ENCODE measurements at regions not wholly inside any gene's neighbourhood (a gene's known extent, or its start where the extent isn't known, plus 50 kb on each side); places are given as distances from the start of the nearest gene placed in this dataset.

DNA sequence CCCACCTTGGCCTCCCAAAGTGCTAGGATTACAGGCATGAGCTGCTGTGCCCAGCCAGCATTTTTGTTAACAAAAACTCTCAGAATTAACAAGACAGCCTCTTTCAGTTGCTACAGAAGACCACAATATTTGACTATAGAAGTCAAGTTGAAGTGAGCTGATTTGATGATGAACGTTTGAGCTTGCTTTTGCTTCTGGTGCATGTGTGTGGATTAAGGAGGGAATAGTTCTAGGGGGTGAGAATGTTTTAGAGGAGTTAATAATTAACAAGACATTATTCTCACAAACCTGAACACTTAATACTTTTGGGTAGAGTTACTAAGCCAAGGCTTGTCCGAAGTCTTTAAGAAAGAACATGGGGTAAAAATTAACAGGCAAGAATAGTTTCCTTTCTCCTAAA is 191.6 kb downstream of the TENT4A start:
- Histone ChIP-seq H3K9me3 (replicated peaks; ENCODE audit: low read length) (no peaks in the 10 kb centered on the region), H3K9ac (ENCODE audit: low read depth, low read length) (no peak overlapping the region), H3K27me3 (ENCODE audit: control insufficient read depth, insufficient read depth, low read length) (no peaks in the 10 kb centered on the region), H3K4me2 (ENCODE audit: low read length) (no peak overlapping the region), H3K4me3 (ENCODE audit: low read length) (no peak overlapping the region), H3K36me3 (ENCODE audit: insufficient read depth, low read length) (no peaks in the 10 kb centered on the region), H3K4me1 (ENCODE audit: control insufficient read depth, insufficient read depth, low read length) (no peaks in the 10 kb centered on the region)

DNA sequence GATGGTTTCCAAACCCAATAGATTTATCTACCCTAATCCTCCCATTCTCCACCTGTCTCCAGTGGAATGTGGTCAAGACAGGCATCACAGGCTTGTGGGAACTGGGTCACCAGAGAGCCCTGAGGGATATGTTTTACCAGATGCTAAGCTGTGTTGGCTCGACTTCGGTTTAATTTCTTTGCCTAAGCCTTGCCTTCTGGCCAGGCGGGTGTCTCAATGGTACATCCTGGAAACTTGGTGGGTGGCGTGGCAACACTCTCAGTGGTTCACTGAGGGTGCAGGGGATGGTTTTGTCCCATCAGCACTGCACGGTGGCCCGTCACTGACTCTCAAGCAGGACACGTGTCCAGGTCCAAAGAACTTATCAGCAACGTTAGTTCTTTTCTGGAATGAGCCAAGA is 192.2 kb downstream of the TENT4A start:
- H3K4me1 ChIP-seq (ENCODE audit: control insufficient read depth, insufficient read depth, low read length): no peaks in the 10 kb centered on the region
- H3K27me3 ChIP-seq (ENCODE audit: control insufficient read depth, insufficient read depth, low read length): no peaks in the 10 kb centered on the region
- H3K4me2 ChIP-seq (ENCODE audit: low read length): no peak overlapping the region
- no peak overlapping the region for H3K9ac ChIP-seq (ENCODE audit: low read depth, low read length)
- H3K9me3 ChIP-seq (replicated peaks; ENCODE audit: low read length): no peaks in the 10 kb centered on the region
- H3K4me3 ChIP-seq (ENCODE audit: low read length): no peak overlapping the region
- H3K36me3 ChIP-seq (ENCODE audit: insufficient read depth, low read length): no peaks in the 10 kb centered on the region

GRCh38 chr5:6905883-6906282 is 192.7 kb downstream of the TENT4A start:
- no peak overlapping the region for H3K4me3 ChIP-seq (ENCODE audit: low read length)
- H3K9ac ChIP-seq (ENCODE audit: low read depth, low read length): no peak overlapping the region
- H3K9me3 ChIP-seq (replicated peaks; ENCODE audit: low read length): no peaks in the 10 kb centered on the region
- no peaks in the 10 kb centered on the region for H3K4me1 ChIP-seq (ENCODE audit: control insufficient read depth, insufficient read depth, low read length)
- H3K27me3 ChIP-seq (ENCODE audit: control insufficient read depth, insufficient read depth, low read length): no peaks in the 10 kb centered on the region
- no peak overlapping the region for H3K4me2 ChIP-seq (ENCODE audit: low read length)
- no peaks in the 10 kb centered on the region for H3K36me3 ChIP-seq (ENCODE audit: insufficient read depth, low read length)

GRCh38 chr5:6907320-6907918 is 194.2 kb downstream of the TENT4A start:
- Histone ChIP-seq H3K36me3 (ENCODE audit: insufficient read depth, low read length) (no peaks in the 10 kb centered on the region), H3K4me1 (ENCODE audit: control insufficient read depth, insufficient read depth, low read length) (no peaks in the 10 kb centered on the region), H3K4me2 (ENCODE audit: low read length) (no peak overlapping the region), H3K4me3 (ENCODE audit: low read length) (no peak overlapping the region), H3K9ac (ENCODE audit: low read depth, low read length) (no peak overlapping the region), H3K27me3 (ENCODE audit: control insufficient read depth, insufficient read depth, low read length) (no peaks in the 10 kb centered on the region), H3K9me3 (replicated peaks; ENCODE audit: low read length) (no peaks in the 10 kb centered on the region)

GRCh38 chr5:6909901-6910300 is 196.7 kb downstream of the TENT4A start:
- Histone ChIP-seq H3K4me1 (ENCODE audit: control insufficient read depth, insufficient read depth, low read length) (no peaks in the 10 kb centered on the region), H3K4me2 (ENCODE audit: low read length) (no peak overlapping the region), H3K4me3 (ENCODE audit: low read length) (no peak overlapping the region), H3K36me3 (ENCODE audit: insufficient read depth, low read length) (no peaks in the 10 kb centered on the region), H3K9ac (ENCODE audit: low read depth, low read length) (no peak overlapping the region), H3K9me3 (replicated peaks; ENCODE audit: low read length) (no peaks in the 10 kb centered on the region), H3K27me3 (ENCODE audit: control insufficient read depth, insufficient read depth, low read length) (no peaks in the 10 kb centered on the region)

- Histone ChIP-seq H3K4me3 (ENCODE audit: low read length) (no peak overlapping the region), H3K4me2 (ENCODE audit: low read length) (no peak overlapping the region), H3K36me3 (ENCODE audit: insufficient read depth, low read length) (no peaks in the 10 kb centered on the region), H3K27me3 (ENCODE audit: control insufficient read depth, insufficient read depth, low read length) (no peaks in the 10 kb centered on the region), H3K9ac (ENCODE audit: low read depth, low read length) (no peak overlapping the region), H3K9me3 (replicated peaks; ENCODE audit: low read length) (no peaks in the 10 kb centered on the region), H3K4me1 (ENCODE audit: control insufficient read depth, insufficient read depth, low read length) (no peaks in the 10 kb centered on the region)
Measured at GRCh38 chr5:6910950-6911349, 197.7 kb downstream of the TENT4A start.

DNA sequence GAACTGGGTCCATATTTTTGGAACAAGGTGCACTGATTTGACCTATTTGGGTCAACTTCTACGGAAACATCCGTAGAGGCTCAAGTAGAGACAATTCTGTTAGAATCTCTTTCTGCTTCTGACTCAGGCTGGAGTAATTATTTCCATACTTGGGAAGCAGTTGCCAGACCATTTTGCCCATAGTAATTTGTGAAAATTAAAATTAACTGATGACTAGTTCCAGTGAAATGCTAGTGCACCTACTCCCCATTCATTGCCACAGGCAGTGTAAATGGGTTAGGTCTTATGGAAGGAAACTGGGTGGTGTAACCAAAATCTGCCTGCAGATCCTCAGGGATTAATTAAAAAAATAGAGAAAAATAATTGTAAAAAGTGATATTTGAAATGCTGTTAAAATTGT is 201.1 kb downstream of the TENT4A start:
- no peak overlapping the region for H3K9ac ChIP-seq (ENCODE audit: low read depth, low read length)
- H3K4me2 ChIP-seq (ENCODE audit: low read length): no peak overlapping the region
- H3K4me1 ChIP-seq (ENCODE audit: control insufficient read depth, insufficient read depth, low read length): no peaks in the 10 kb centered on the region
- H3K9me3 ChIP-seq (replicated peaks; ENCODE audit: low read length): no peaks in the 10 kb centered on the region
- no peak overlapping the region for H3K4me3 ChIP-seq (ENCODE audit: low read length)
- no peaks in the 10 kb centered on the region for H3K27me3 ChIP-seq (ENCODE audit: control insufficient read depth, insufficient read depth, low read length)
- no peaks in the 10 kb centered on the region for H3K36me3 ChIP-seq (ENCODE audit: insufficient read depth, low read length)

DNA sequence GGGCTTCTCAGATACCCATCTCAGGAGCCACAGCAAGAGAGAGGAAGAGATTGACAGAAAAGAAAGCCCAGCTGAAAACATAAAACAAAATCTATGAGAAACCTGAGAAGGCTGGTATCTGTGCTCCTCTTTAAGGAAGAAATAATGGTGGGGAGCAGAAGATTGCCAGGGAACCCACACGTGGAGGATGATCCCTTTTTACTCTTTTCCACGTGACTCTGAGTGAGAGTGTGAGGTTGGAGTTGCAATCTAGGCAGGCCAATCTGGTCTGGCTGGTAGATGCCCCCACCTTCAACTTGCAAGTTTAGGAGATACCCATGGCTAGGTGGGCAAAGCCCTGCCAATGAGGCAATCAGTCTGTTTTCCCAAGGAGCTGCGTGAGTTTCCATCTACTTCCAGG is 202.3 kb downstream of the TENT4A start:
- no peaks in the 10 kb centered on the region for H3K9me3 ChIP-seq (replicated peaks; ENCODE audit: low read length)

GRCh38 chr5:6918255-6918654 is 205.0 kb downstream of the TENT4A start:
- Histone ChIP-seq H3K9me3 (replicated peaks; ENCODE audit: low read length) (no peaks in the 10 kb centered on the region), H3K4me2 (ENCODE audit: low read length) (no peak overlapping the region), H3K4me1 (ENCODE audit: control insufficient read depth, insufficient read depth, low read length) (no peaks in the 10 kb centered on the region), H3K9ac (ENCODE audit: low read depth, low read length) (no peak overlapping the region), H3K4me3 (ENCODE audit: low read length) (no peak overlapping the region), H3K27me3 (ENCODE audit: control insufficient read depth, insufficient read depth, low read length) (no peaks in the 10 kb centered on the region), H3K36me3 (ENCODE audit: insufficient read depth, low read length) (no peaks in the 10 kb centered on the region)

More for the DNA sequence above, 202.3 kb downstream of the TENT4A start:
- Histone ChIP-seq H3K4me3 (ENCODE audit: low read length) (no peak overlapping the region), H3K4me2 (ENCODE audit: low read length) (no peak overlapping the region), H3K36me3 (ENCODE audit: insufficient read depth, low read length) (no peaks in the 10 kb centered on the region), H3K9ac (ENCODE audit: low read depth, low read length) (no peak overlapping the region), H3K27me3 (ENCODE audit: control insufficient read depth, insufficient read depth, low read length) (no peaks in the 10 kb centered on the region), H3K4me1 (ENCODE audit: control insufficient read depth, insufficient read depth, low read length) (no peaks in the 10 kb centered on the region)

DNA sequence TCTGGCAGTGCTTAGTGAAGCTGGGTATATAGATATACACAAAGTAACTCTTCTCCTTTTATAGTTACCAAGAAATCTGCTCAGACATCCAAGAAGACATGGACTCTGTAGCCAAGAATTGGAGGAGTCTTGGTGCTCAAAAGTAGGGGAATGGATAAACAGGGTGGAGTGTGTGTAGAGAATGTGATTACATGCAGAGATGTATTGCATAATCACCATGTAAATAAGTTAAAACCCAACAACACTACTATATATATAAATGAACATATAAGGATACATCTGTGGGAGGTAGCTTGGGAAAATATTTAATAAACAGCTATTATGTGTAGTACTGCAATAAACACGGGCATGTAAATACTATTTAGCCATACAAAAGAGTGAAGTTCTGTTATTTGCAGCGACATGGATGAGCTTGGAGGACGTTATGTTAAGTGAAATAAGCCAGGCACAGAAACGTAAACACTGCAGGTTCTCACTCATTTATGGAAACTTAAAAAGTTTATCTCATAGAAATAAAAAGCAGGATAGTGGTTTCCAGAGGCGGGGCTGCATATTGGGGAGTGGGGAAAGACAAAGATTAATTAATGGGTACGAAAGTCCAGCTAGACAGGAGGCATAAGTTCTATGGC is 207.5 kb downstream of the TENT4A start:
- H3K4me1 ChIP-seq (ENCODE audit: control insufficient read depth, insufficient read depth, low read length): no peaks in the 10 kb centered on the region
- H3K9ac ChIP-seq (ENCODE audit: low read depth, low read length): no peak overlapping the region
- no peaks in the 10 kb centered on the region for H3K9me3 ChIP-seq (replicated peaks; ENCODE audit: low read length)
- H3K4me3 ChIP-seq (ENCODE audit: low read length): no peak overlapping the region
- no peaks in the 10 kb centered on the region for H3K36me3 ChIP-seq (ENCODE audit: insufficient read depth, low read length)
- no peak overlapping the region for H3K4me2 ChIP-seq (ENCODE audit: low read length)
- no peaks in the 10 kb centered on the region for H3K27me3 ChIP-seq (ENCODE audit: control insufficient read depth, insufficient read depth, low read length)

- Histone ChIP-seq H3K27me3 (ENCODE audit: control insufficient read depth, insufficient read depth, low read length) (no peaks in the 10 kb centered on the region), H3K9ac (ENCODE audit: low read depth, low read length) (no peak overlapping the region), H3K4me2 (ENCODE audit: low read length) (no peak overlapping the region), H3K9me3 (replicated peaks; ENCODE audit: low read length) (no peaks in the 10 kb centered on the region), H3K4me1 (ENCODE audit: control insufficient read depth, insufficient read depth, low read length) (no peaks in the 10 kb centered on the region), H3K36me3 (ENCODE audit: insufficient read depth, low read length) (no peaks in the 10 kb centered on the region), H3K4me3 (ENCODE audit: low read length) (no peak overlapping the region)
Measured at GRCh38 chr5:6926491-6927038, 213.3 kb downstream of the TENT4A start.

DNA sequence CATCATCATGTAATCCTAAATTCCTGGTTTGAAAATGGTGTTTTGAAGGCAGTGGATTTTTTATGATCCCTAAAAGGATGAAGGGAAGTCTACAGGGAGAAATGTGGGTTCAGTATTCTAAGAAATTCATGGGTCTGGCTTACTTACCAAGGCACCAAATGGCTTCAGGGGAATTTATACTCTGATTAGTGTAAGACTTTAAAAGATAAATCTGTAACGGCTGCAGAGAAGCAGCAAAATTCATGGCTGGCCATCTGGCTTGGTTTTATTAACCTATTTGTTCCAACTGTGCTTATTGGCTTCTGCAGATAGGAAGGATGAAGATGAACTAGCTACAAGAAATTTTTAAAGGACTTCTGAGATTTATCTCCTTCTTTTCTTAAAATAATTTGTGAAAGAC is 222.8 kb downstream of the TENT4A start:
- no peaks in the 10 kb centered on the region for H3K27me3 ChIP-seq (ENCODE audit: control insufficient read depth, insufficient read depth, low read length)
- no peaks in the 10 kb centered on the region for H3K9me3 ChIP-seq (replicated peaks; ENCODE audit: low read length)
- no peaks in the 10 kb centered on the region for H3K4me1 ChIP-seq (ENCODE audit: control insufficient read depth, insufficient read depth, low read length)
- H3K36me3 ChIP-seq (ENCODE audit: insufficient read depth, low read length): no peaks in the 10 kb centered on the region
- no peak overlapping the region for H3K4me2 ChIP-seq (ENCODE audit: low read length)
- no peak overlapping the region for H3K4me3 ChIP-seq (ENCODE audit: low read length)
- H3K9ac ChIP-seq (ENCODE audit: low read depth, low read length): no peak overlapping the region
